Astrocyte (in vitro differentiated cells and primary cell): ENCODE measurements at regions not wholly inside any gene's neighbourhood (a gene's known extent, or its start where the extent isn't known, plus 50 kb on each side); places are given as distances from the start of the nearest gene placed in this dataset.
"Not testable (repeated sequence)": the region's sequence is repeated elsewhere in the genome, so short reads cannot be mapped to it uniquely, and the experiment has no call there.

Experiments
- DNase-seq: peaks from one replicate; pipeline ENCODE4 v3.0.0-alpha.2; 2010; ENCODE audit warnings: low read depth
- FAIRE-seq: peaks from 2 replicates; lab custom pipeline; 2011; peaks lifted over from hg19 to GRCh38; lab: Jason Lieb, UNC
- H2AFZ ChIP-seq: 2 replicates; pipeline ENCODE4 v1.6.0; 2012; ENCODE audit warnings: low read depth, low read length, inconsistent platforms
- H3K27ac ChIP-seq: 2 replicates; pipeline ENCODE4 v1.5.1; 2011; ENCODE audit warnings: low read depth, low read length, inconsistent platforms
- H3K27me3 ChIP-seq: 2 replicates; pipeline ENCODE4 v1.6.0; 2011; ENCODE audit warnings: low read length, inconsistent platforms; ENCODE audit not compliant: insufficient read depth
- H3K36me3 ChIP-seq: 2 replicates; pipeline ENCODE4 v1.5.1; 2011; ENCODE audit warnings: low read length, inconsistent platforms; ENCODE audit not compliant: insufficient read depth
- H3K4me1 ChIP-seq: 2 replicates; pipeline ENCODE4 v1.5.1; 2011; ENCODE audit warnings: low read length, inconsistent platforms; ENCODE audit not compliant: insufficient read depth
- H3K4me2 ChIP-seq: 2 replicates; pipeline ENCODE4 v1.6.0; 2012; ENCODE audit warnings: low read length, inconsistent platforms
- H3K4me3 ChIP-seq: 2 replicates; pipeline ENCODE4 v1.5.1; 2011; ENCODE audit warnings: low read depth, mild to moderate bottlenecking, low read length, inconsistent platforms; ENCODE audit not compliant: insufficient read depth
- H3K79me2 ChIP-seq: 2 replicates; pipeline ENCODE4 v1.6.0; 2012; ENCODE audit warnings: mild to moderate bottlenecking, low read length, inconsistent platforms; ENCODE audit not compliant: insufficient read depth
- H3K9ac ChIP-seq: 2 replicates; pipeline ENCODE4 v1.6.0; 2012; ENCODE audit warnings: mild to moderate bottlenecking, low read length, inconsistent platforms
- H3K9me3 ChIP-seq: 2 replicates; pipeline ENCODE4 v1.5.1; 2012; ENCODE audit warnings: low read depth, mild to moderate bottlenecking, low read length, inconsistent platforms; ENCODE audit not compliant: insufficient read depth
- H4K20me1 ChIP-seq: 2 replicates; pipeline ENCODE4 v1.6.0; 2012; ENCODE audit warnings: low read length, inconsistent platforms; ENCODE audit not compliant: insufficient read depth
- H3K27ac Mint-ChIP-seq: one replicate; pipeline ENCODE4 v1.8.0; 2021; ENCODE audit warnings: mild to moderate bottlenecking, mixed read lengths; ENCODE audit not compliant: unreplicated experiment
- H3K27me3 Mint-ChIP-seq: one replicate; pipeline ENCODE4 v1.8.0; 2021; ENCODE audit warnings: low read depth, mixed read lengths; ENCODE audit not compliant: unreplicated experiment
- H3K36me3 Mint-ChIP-seq: one replicate; pipeline ENCODE4 v1.8.0; 2021; ENCODE audit warnings: low read depth, mixed read lengths; ENCODE audit not compliant: unreplicated experiment
- H3K4me1 Mint-ChIP-seq: one replicate; pipeline ENCODE4 v1.8.0; 2021; ENCODE audit warnings: low read depth, mixed read lengths; ENCODE audit not compliant: unreplicated experiment
- H3K4me3 Mint-ChIP-seq: one replicate; pipeline ENCODE4 v1.8.0; 2021; ENCODE audit warnings: mild to moderate bottlenecking, moderate library complexity, mixed read lengths; ENCODE audit not compliant: unreplicated experiment
- H3K9me3 Mint-ChIP-seq: one replicate; pipeline ENCODE4 v1.8.0; 2021; ENCODE audit warnings: mild to moderate bottlenecking, mixed read lengths; ENCODE audit not compliant: unreplicated experiment
- CTCF ChIP-seq: IDR thresholded peaks from 2 replicates; pipeline ENCODE4 v1.5.1; 2011; ENCODE audit warnings: low read depth, mild to moderate bottlenecking, inconsistent platforms, low read length, moderate library complexity; ENCODE audit not compliant: insufficient read depth
- EZH2 ChIP-seq: IDR thresholded peaks from 2 replicates; pipeline ENCODE4 v1.6.1; 2012; ENCODE audit warnings: mild to moderate bottlenecking, low read length, inconsistent platforms; ENCODE audit not compliant: insufficient read depth

GRCh38 chr10:77726301-77726700, 88.7 kb upstream of the KCNMA1 start:
- H3K27ac Mint-ChIP-seq, result no peak overlapping the region
- Histone ChIP-seq H2AFZ (no peak overlapping the region), H3K79me2 (no peaks in the 10 kb centered on the region), H3K27me3 (no peaks in the 10 kb centered on the region), H3K4me2 (no peak overlapping the region), H3K9ac (no peak overlapping the region), H3K4me3 (no peak overlapping the region), H3K9me3 (no peaks in the 10 kb centered on the region), H3K4me1 (no peaks in the 10 kb centered on the region), H3K36me3 (no peaks in the 10 kb centered on the region), H4K20me1 (no peaks in the 10 kb centered on the region), H3K27ac (no peak overlapping the region)
- peaks cover 17% of the 10 kb centered on the region for H3K4me1 Mint-ChIP-seq
- H3K4me3 Mint-ChIP-seq, result no peak overlapping the region
- FAIRE-seq (no peak), DNase-seq (no peak)
- H3K36me3 Mint-ChIP-seq, result peaks cover 11% of the 10 kb centered on the region
- H3K9me3 Mint-ChIP-seq, result peaks cover 5% of the 10 kb centered on the region
- TF ChIP-seq CTCF (no peak), EZH2 (no peak)
- H3K27me3 Mint-ChIP-seq, result no peaks in the 10 kb centered on the region

- peaks cover 3% of the 10 kb centered on the region for H3K36me3 Mint-ChIP-seq
- no peak for DNase-seq
- no peak overlapping the region for H3K4me3 Mint-ChIP-seq
- H3K4me1 ChIP-seq, result no peaks in the 10 kb centered on the region
- H3K79me2 ChIP-seq, result no peaks in the 10 kb centered on the region
- H3K27ac Mint-ChIP-seq, result no peak overlapping the region
- H3K36me3 ChIP-seq, result no peaks in the 10 kb centered on the region
- TF ChIP-seq EZH2, result no peak
- TF ChIP-seq CTCF, result no peak
- H3K27me3 ChIP-seq, result no peaks in the 10 kb centered on the region
- no peaks in the 10 kb centered on the region for H3K9me3 ChIP-seq
- no peak overlapping the region for H2AFZ ChIP-seq
- no peak overlapping the region for H3K27ac ChIP-seq
- no peaks in the 10 kb centered on the region for H3K27me3 Mint-ChIP-seq
- H3K9ac ChIP-seq, result no peak overlapping the region
- H3K4me3 ChIP-seq, result no peak overlapping the region
- H4K20me1 ChIP-seq, result no peaks in the 10 kb centered on the region
- H3K9me3 Mint-ChIP-seq, result peaks cover 5% of the 10 kb centered on the region
- H3K4me2 ChIP-seq, result no peak overlapping the region
- no peak for FAIRE-seq
- H3K4me1 Mint-ChIP-seq, result peaks cover 17% of the 10 kb centered on the region
These were observed 87.2 kb upstream of the KCNMA1 start for GRCh38 chr10:77724820-77725219.

DNA sequence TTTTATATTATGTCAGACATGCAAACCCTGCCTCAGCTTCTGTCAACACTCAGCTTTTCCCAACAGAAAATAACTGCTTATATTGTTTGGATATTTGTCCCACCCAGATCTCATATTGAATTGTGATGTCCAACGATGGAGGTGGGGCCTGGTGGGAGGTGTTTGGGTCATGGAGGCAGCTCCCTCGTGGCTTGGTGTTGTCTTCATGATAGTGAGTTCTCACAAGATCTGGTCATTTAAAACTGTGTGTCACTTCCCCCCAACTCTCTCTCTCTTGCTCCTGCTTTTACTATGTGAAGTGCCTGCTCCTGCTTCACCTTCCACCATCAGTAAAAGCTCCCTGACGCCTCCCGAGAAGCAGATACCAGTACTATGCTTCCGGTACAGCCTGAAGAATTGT, 85.8 kb upstream of the KCNMA1 start:
- DNase-seq, result no peak
- peaks cover 5% of the 10 kb centered on the region for H3K9me3 Mint-ChIP-seq
- no peaks in the 10 kb centered on the region for H3K27me3 ChIP-seq

DNA sequence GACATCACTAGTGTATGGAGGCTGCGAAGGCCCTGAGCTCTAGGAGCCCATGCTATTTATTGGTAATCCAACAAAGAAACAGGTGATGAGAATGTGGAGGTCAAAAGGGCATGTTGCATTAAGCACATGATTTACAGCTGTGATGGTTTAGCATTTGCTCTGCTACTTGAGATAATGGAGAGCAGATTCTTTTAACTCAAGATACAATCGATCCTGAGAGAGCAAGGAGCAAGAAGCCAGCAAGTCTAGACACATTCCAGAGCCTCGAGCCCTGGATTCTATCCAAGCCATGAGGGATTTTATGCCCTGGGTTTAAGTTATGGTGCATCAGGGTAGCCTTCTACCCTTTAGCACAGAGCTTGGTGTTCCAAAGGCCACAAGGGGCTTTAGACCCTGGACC, 85.3 kb upstream of the KCNMA1 start:
- DNase-seq, result peak; percentile 77
- not testable (repeated sequence) for H3K27me3 Mint-ChIP-seq, H4K20me1 ChIP-seq, H3K4me3 Mint-ChIP-seq, H3K4me1 ChIP-seq, H3K27ac ChIP-seq, H3K4me2 ChIP-seq, H3K9ac ChIP-seq, H3K27me3 ChIP-seq, H3K9me3 Mint-ChIP-seq, FAIRE-seq, H3K36me3 ChIP-seq, H3K9me3 ChIP-seq, H3K36me3 Mint-ChIP-seq, H3K79me2 ChIP-seq, H3K4me3 ChIP-seq, H2AFZ ChIP-seq
- Mint-ChIP-seq H3K4me1 (peaks cover 17% of the 10 kb centered on the region), H3K27ac (peak overlapping the region; percentile 48)

More for the DNA sequence above, 85.8 kb upstream of the KCNMA1 start:
- no peak overlapping the region for H3K4me3 ChIP-seq
- no peaks in the 10 kb centered on the region for H3K79me2 ChIP-seq
- H3K4me2 ChIP-seq, result no peak overlapping the region
- no peak overlapping the region for H3K27ac ChIP-seq
- Mint-ChIP-seq H3K27ac (peak overlapping the region; percentile 48), H3K4me3 (no peak overlapping the region), H3K4me1 (peaks cover 17% of the 10 kb centered on the region), H3K27me3 (no peaks in the 10 kb centered on the region), H3K36me3 (peaks cover 3% of the 10 kb centered on the region)
- no peak for TF ChIP-seq CTCF
- no peak for TF ChIP-seq EZH2
- H3K9ac ChIP-seq, result no peak overlapping the region
- no peaks in the 10 kb centered on the region for H3K4me1 ChIP-seq
- no peaks in the 10 kb centered on the region for H3K9me3 ChIP-seq
- H4K20me1 ChIP-seq, result no peaks in the 10 kb centered on the region
- H3K36me3 ChIP-seq, result no peaks in the 10 kb centered on the region
- H2AFZ ChIP-seq, result no peak overlapping the region
- no peak for FAIRE-seq
